ENCODE measurements at regions not wholly inside any gene's neighbourhood (a gene's known extent, or its start where the extent isn't known, plus 50 kb on each side); places are given as distances from the start of the nearest gene placed in this dataset.

GRCh38 chr3:126274735-126275619 is 82.2 kb downstream of the KLF15 start:
- no peak overlapping the region for H2AFZ ChIP-seq (ENCODE audit: low read depth, low read length)
- H3K4me3 ChIP-seq (ENCODE audit: insufficient read depth, low read depth, low read length) = no peak overlapping the region
- no peaks in the 10 kb centered on the region for H3K79me2 ChIP-seq (ENCODE audit: insufficient read depth, low read length)
- H3K27ac ChIP-seq (ENCODE audit: low read depth, low read length) = no peak overlapping the region
- TF ChIP-seq CTCF (IDR thresholded peaks at IDR 0.05; ENCODE audit: insufficient read depth, low read depth, low read length) = no peak
- TF ChIP-seq EZH2 (IDR thresholded peaks at IDR 0.05; ENCODE audit: insufficient read depth, low read length) = no peak
- H3K27me3 Mint-ChIP-seq (ENCODE audit: low read depth, unreplicated experiment) = peaks cover 39% of the 10 kb centered on the region
- no peaks in the 10 kb centered on the region for H3K9me3 ChIP-seq (ENCODE audit: insufficient read depth, low read depth, low read length)
- FAIRE-seq (no peak), DNase-seq (ENCODE audit: low read depth) (no peak)
- H3K36me3 ChIP-seq (ENCODE audit: insufficient read depth, low read length) = no peaks in the 10 kb centered on the region
- no peak overlapping the region for H3K4me2 ChIP-seq (ENCODE audit: low read length)
- no peaks in the 10 kb centered on the region for H3K36me3 Mint-ChIP-seq (ENCODE audit: low read depth, unreplicated experiment)
- H3K4me3 Mint-ChIP-seq (ENCODE audit: unreplicated experiment) = no peak overlapping the region
- peaks cover 11% of the 10 kb centered on the region for H3K4me1 ChIP-seq (ENCODE audit: insufficient read depth, low read length)
- peaks cover 5% of the 10 kb centered on the region for H3K4me1 Mint-ChIP-seq (ENCODE audit: low read depth, unreplicated experiment)
- H4K20me1 ChIP-seq (ENCODE audit: insufficient read depth, low read length) = no peaks in the 10 kb centered on the region
- peaks cover 4% of the 10 kb centered on the region for H3K9me3 Mint-ChIP-seq (ENCODE audit: unreplicated experiment)
- H3K9ac ChIP-seq (ENCODE audit: low read length) = no peak overlapping the region
- H3K27me3 ChIP-seq (ENCODE audit: insufficient read depth, low read length) = no peaks in the 10 kb centered on the region
- no peak overlapping the region for H3K27ac Mint-ChIP-seq (ENCODE audit: unreplicated experiment)

- Mint-ChIP-seq H3K27me3 (ENCODE audit: low read depth, unreplicated experiment) (peaks cover 25% of the 10 kb centered on the region), H3K4me3 (ENCODE audit: unreplicated experiment) (no peak overlapping the region), H3K4me1 (ENCODE audit: low read depth, unreplicated experiment) (peaks cover 13% of the 10 kb centered on the region), H3K27ac (ENCODE audit: unreplicated experiment) (no peak overlapping the region), H3K36me3 (ENCODE audit: low read depth, unreplicated experiment) (no peaks in the 10 kb centered on the region), H3K9me3 (ENCODE audit: unreplicated experiment) (peaks cover under 1% of the 10 kb centered on the region)
- Histone ChIP-seq H4K20me1 (ENCODE audit: insufficient read depth, low read length) (no peaks in the 10 kb centered on the region), H3K4me3 (ENCODE audit: insufficient read depth, low read depth, low read length) (no peak overlapping the region), H3K9me3 (ENCODE audit: insufficient read depth, low read depth, low read length) (no peaks in the 10 kb centered on the region), H3K4me2 (ENCODE audit: low read length) (peak overlapping the region; percentile 11), H3K27me3 (ENCODE audit: insufficient read depth, low read length) (no peaks in the 10 kb centered on the region), H3K79me2 (ENCODE audit: insufficient read depth, low read length) (no peaks in the 10 kb centered on the region), H3K27ac (ENCODE audit: low read depth, low read length) (no peak overlapping the region), H3K9ac (ENCODE audit: low read length) (no peak overlapping the region), H3K4me1 (ENCODE audit: insufficient read depth, low read length) (peaks cover 24% of the 10 kb centered on the region), H3K36me3 (ENCODE audit: insufficient read depth, low read length) (no peaks in the 10 kb centered on the region), H2AFZ (ENCODE audit: low read depth, low read length) (no peak overlapping the region)
- DNase-seq (ENCODE audit: low read depth) (peak; percentile 56), FAIRE-seq (no peak)
- TF ChIP-seq CTCF (IDR thresholded peaks at IDR 0.05; ENCODE audit: insufficient read depth, low read depth, low read length) (no peak), EZH2 (IDR thresholded peaks at IDR 0.05; ENCODE audit: insufficient read depth, low read length) (no peak)
These were observed 86.9 kb downstream of the KLF15 start for GRCh38 chr3:126270145-126270811.

Measured in astrocyte (in vitro differentiated cells and primary cell).